Erythroblast (primary cell): ENCODE measurements at regions not wholly inside any gene's neighbourhood (a gene's known extent, or its start where the extent isn't known, plus 50 kb on each side); places are given as distances from the start of the nearest gene placed in this dataset.

Experiments
- GATA1 ChIP-seq: IDR thresholded peaks from 2 replicates; pipeline ENCODE4 v1.6.1; 2011; ENCODE audit warnings: low read depth, mild to moderate bottlenecking, control low read depth, low read length, moderate library complexity
- POLR2A ChIP-seq: IDR thresholded peaks from 2 replicates; pipeline ENCODE4 v1.6.1; 2011; ENCODE audit warnings: mild to moderate bottlenecking, low read length

DNA sequence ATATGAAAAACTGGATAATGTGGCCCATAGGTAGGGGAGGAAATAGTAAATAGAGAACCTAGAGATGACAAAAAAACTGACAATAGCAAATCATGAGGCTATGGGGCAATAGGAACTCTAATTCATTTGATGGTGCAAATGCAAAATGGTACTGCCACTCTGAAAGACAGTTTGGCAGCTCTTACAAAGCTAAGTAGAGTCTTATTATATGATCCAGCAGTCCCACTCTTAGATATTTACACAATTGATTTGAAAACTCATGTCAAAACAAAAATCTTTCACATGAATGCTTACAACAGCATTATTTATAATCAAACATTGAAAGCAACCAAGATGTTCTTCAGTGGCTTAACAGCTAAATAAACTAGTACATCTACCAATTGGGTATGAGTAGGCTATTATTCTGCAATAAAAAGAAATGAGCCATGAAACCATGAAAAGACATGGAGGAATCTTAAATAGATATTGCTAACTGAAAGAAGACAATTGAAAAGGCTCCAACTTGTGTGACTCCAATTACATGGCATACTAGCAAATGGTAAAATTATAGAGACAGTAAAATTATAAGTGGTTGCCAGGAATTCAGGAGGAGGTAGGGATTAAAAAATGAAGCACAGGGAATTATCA is 321.8 kb upstream of the STAC start:
- no peak for TF ChIP-seq POLR2A
- TF ChIP-seq GATA1, result no peak
